Tibial nerve (tissue), 4 donors: ENCODE measurements at regions not wholly inside any gene's neighbourhood (a gene's known extent, or its start where the extent isn't known, plus 50 kb on each side); places are given as distances from the start of the nearest gene placed in this dataset.
"Not testable (repeated sequence)": the region's sequence is repeated elsewhere in the genome, so short reads cannot be mapped to it uniquely, and the experiment has no call there.

Experiments used
- DNase-seq, 2 donors: peaks; one replicate each; pipeline ENCODE4 v3.0.0-alpha.2; 2019; ENCODE audit warnings: low spot score in 2 of 2
- H3K27ac ChIP-seq, 4 donors: fragments of 200-600 bp; sonication (generic) in 3 of 4; one replicate each; pipeline ENCODE4 v1.5.1; 2017 to 2019; ENCODE audit warnings: mild to moderate bottlenecking in 1 of 4
- H3K27me3 ChIP-seq, 2 donors: fragments of 200-600 bp; sonication (generic) in 1 of 2; one replicate each; pipeline versions ENCODE4 v1.5.1 to v1.6.0; 2017 to 2019
- H3K36me3 ChIP-seq, 3 donors: fragments of 200-600 bp; sonication (generic); one replicate each; pipeline ENCODE4 v1.5.1; 2018 to 2019
- H3K4me1 ChIP-seq, 4 donors: fragments of 200-600 bp; sonication (generic) in 3 of 4; one replicate each; pipeline ENCODE4 v1.5.1; 2017 to 2019
- H3K4me3 ChIP-seq, 4 donors: fragments of 200-600 bp; sonication (generic) in 3 of 4; one replicate each; pipeline ENCODE4 v1.5.1; 2017 to 2019; ENCODE audit warnings: mild to moderate bottlenecking in 1 of 4, moderate library complexity in 1 of 4
- H3K9me3 ChIP-seq, 4 donors: fragments of 200-600 bp; sonication (generic) in 3 of 4; one replicate each; pipeline ENCODE4 v1.5.1; 2017 to 2019
- EP300 ChIP-seq, 2 donors: sonication (generic); formaldehyde crosslinking; IDR thresholded peaks; one replicate each; pipeline ENCODE4 v1.6.1; 2017; ENCODE audit warnings: antibody characterized with exemption in 2 of 2, mild to moderate bottlenecking in 1 of 2
- POLR2A ChIP-seq, 2 donors: fragments of 450-650 bp; IDR thresholded peaks; one replicate each; pipeline ENCODE4 v1.6.1; 2017; ENCODE audit warnings: antibody characterized with exemption in 2 of 2, mild to moderate bottlenecking in 2 of 2, moderate library complexity in 2 of 2
- WGBS, 2 donors: methylation state at CpG; one replicate each; pipeline ENCODE4 v1.1.5; 2018; 5-methylcytosine and 5-hydroxymethylcytosine counted together
- TF ChIP-seq, protein P1 (sequence below), 5 experiments: fragments of 200-600 bp in 3 of 5; fragments of 450-650 bp in 2 of 5; sonication (generic) in 3 of 5; IDR thresholded peaks; one replicate each; pipeline ENCODE4 v1.5.1; 2016 to 2019; ENCODE audit warnings: antibody characterized with exemption in 5 of 5, mild to moderate bottlenecking in 3 of 5, moderate library complexity in 2 of 5

DNA sequence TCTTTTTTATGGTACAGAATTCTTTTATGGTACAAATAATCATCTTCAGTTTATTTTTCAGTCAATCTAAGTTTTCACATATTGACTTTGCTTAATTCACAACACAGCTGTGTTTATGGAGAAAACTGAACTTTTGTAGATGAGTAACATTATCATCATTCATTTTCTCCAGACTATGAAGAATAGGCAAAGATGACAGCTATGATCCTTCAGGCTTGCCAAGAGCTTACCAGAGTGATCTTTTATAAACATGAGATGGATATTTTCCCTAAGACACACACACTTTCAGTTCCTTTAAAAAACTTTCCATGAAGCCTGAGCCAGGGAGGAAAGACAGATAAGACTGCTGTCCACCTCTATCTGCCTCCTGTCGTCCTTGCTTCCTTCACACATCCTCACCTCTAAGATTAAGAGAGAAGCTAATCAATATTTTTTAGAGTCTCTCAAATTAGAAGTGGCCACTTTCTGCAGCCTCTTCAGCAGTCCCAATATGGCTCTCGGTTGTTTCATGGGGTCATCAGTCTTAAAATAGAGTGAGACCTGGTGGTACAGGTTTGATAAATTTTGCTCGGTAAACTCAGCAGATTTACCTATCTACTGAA, 108.1 kb upstream of the SLC27A6 start:
- Histone ChIP-seq H3K27ac (no peak overlapping the region), H3K4me1 (no peaks in the 10 kb centered on the region), H3K9me3 (peaks cover 0 to 5% (median 0%) of the 10 kb centered on the region in 4 donors), H3K4me3 (no peak overlapping the region), H3K27me3 (no peaks in the 10 kb centered on the region), H3K36me3 (no peaks in the 10 kb centered on the region)
- no peak for DNase-seq
- TF ChIP-seq, protein P1, sequence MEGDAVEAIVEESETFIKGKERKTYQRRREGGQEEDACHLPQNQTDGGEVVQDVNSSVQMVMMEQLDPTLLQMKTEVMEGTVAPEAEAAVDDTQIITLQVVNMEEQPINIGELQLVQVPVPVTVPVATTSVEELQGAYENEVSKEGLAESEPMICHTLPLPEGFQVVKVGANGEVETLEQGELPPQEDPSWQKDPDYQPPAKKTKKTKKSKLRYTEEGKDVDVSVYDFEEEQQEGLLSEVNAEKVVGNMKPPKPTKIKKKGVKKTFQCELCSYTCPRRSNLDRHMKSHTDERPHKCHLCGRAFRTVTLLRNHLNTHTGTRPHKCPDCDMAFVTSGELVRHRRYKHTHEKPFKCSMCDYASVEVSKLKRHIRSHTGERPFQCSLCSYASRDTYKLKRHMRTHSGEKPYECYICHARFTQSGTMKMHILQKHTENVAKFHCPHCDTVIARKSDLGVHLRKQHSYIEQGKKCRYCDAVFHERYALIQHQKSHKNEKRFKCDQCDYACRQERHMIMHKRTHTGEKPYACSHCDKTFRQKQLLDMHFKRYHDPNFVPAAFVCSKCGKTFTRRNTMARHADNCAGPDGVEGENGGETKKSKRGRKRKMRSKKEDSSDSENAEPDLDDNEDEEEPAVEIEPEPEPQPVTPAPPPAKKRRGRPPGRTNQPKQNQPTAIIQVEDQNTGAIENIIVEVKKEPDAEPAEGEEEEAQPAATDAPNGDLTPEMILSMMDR (IDR thresholded peaks at IDR 0.05): no peak
- no peak for TF ChIP-seq EP300 (IDR thresholded peaks at IDR 0.05)
- TF ChIP-seq POLR2A (IDR thresholded peaks at IDR 0.05): no peak
- 75 to 87% methylated on average over 3 of the region's 3 CpGs for WGBS, 2 donors

DNA sequence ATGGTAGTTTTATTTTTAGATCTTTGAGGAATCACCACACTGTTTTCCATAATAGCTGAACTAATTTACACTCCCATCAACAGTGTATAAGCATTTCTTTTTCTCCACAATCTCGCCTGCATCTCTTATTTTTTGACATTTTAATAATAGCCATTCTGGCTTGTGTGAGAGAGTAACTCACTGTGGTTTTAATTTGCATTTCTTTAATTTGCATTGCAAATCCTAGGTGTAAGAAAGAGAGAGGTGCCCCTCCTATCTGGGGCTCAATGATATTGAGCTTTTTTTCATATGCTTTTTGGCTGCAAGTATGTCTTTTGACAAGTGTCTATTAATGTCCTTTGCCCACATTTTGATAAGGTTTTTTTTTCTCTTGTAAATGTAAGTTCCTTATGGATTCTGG, 106.3 kb upstream of the SLC27A6 start:
- peaks cover 0 to 5% (median 0%) of the 10 kb centered on the region in 4 donors for H3K9me3 ChIP-seq
- H3K36me3 ChIP-seq: no peaks in the 10 kb centered on the region
- DNase-seq: no peak
- H3K27me3 ChIP-seq: no peaks in the 10 kb centered on the region
- no peak overlapping the region for H3K27ac ChIP-seq
- H3K4me1 ChIP-seq: no peaks in the 10 kb centered on the region
- TF ChIP-seq, protein P1 (IDR thresholded peaks at IDR 0.05): no peak
- TF ChIP-seq EP300 (IDR thresholded peaks at IDR 0.05) (no peak), POLR2A (IDR thresholded peaks at IDR 0.05) (no peak)
- H3K4me3 ChIP-seq: no peak overlapping the region
- 89 to 93% methylated on average over 1 of the region's 1 CpG for WGBS, 2 donors

DNA sequence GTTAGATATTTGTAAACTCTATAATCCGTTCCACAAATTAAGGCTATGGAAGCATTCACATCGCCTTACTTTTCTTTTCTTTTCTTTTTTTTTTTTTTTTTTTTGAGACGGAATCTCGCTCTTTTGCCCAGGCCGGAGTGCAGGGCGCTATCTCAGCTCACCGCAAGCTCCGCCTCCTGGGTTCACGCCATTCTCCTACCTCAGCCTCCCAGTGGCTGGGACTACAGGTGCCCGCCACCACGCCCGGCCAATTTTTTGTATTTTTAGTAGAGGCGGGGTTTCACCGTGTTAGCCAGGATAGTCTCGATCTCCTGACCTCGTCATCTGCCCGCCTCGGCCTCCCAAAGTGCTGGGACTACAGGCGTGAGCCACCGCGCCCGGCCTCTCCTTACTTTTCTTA, 104.1 kb upstream of the SLC27A6 start:
- H3K36me3 ChIP-seq, H3K4me3 ChIP-seq, H3K27me3 ChIP-seq, H3K27ac ChIP-seq, H3K9me3 ChIP-seq, DNase-seq, H3K4me1 ChIP-seq: not testable (repeated sequence)
- 95 to 96% methylated on average over 22 of the region's 22 CpGs for WGBS, 2 donors

DNA sequence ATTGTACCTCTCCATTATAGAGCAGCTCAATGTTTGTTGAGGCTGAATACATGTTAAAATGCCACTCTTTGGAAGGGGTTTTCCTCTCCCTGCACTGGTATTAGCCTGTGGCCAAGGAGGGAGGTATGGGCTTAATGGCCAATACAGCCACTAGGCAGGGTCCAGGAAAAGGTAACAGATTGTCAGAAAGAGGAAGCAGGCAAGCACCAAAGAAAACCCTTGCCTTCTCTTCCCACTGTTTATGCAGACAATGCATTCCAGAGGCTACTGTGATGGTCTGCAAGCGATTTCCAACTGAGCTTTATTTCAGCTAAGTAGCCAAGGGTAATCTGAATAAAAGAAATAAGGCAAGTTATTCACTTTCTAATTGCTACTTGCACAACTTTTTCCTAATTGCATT, 95.3 kb upstream of the SLC27A6 start:
- no peak overlapping the region for H3K27ac ChIP-seq
- no peak overlapping the region for H3K4me3 ChIP-seq
- peaks cover 0 to 15% (median 0%) of the 10 kb centered on the region in 4 donors for H3K4me1 ChIP-seq
- WGBS, 2 donors: 30 to 33% methylated on average over 1 of the region's 1 CpG
- no peaks in the 10 kb centered on the region for H3K9me3 ChIP-seq
- H3K27me3 ChIP-seq: no peaks in the 10 kb centered on the region
- TF ChIP-seq, protein P1 (IDR thresholded peaks at IDR 0.05): no peak
- TF ChIP-seq POLR2A (IDR thresholded peaks at IDR 0.05) (no peak), EP300 (IDR thresholded peaks at IDR 0.05) (no peak)
- no peak for DNase-seq
- no peaks in the 10 kb centered on the region for H3K36me3 ChIP-seq

DNA sequence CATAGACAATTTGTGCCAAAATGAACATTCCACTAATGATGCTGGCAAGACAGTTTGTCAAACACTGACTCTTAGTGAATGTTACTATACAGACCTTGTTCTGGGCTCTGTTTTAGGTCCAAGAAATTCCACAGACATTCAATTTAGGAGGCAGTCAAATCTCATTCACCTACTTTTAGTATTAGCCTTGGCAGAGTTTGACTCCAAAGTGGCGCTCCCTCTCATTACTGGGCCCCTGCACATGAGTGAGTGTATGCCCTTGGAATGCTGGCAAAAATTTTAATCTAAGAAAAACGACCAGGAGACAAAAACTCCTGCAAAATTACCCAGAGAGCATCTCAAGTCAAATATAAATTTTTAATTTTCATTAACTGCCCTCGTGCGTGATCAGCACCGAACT, 94.9 kb upstream of the SLC27A6 start:
- Histone ChIP-seq H3K36me3 (no peaks in the 10 kb centered on the region), H3K27ac (no peak overlapping the region), H3K4me1 (peaks cover 0 to 15% (median 0%) of the 10 kb centered on the region in 4 donors), H3K4me3 (no peak overlapping the region), H3K9me3 (no peaks in the 10 kb centered on the region), H3K27me3 (no peaks in the 10 kb centered on the region)
- TF ChIP-seq EP300 (IDR thresholded peaks at IDR 0.05) (no peak), POLR2A (IDR thresholded peaks at IDR 0.05) (no peak)
- TF ChIP-seq, protein P1 (IDR thresholded peaks at IDR 0.05): no peak
- WGBS, 2 donors: 51 to 53% methylated on average over 5 of the region's 5 CpGs
- no peak for DNase-seq

DNA sequence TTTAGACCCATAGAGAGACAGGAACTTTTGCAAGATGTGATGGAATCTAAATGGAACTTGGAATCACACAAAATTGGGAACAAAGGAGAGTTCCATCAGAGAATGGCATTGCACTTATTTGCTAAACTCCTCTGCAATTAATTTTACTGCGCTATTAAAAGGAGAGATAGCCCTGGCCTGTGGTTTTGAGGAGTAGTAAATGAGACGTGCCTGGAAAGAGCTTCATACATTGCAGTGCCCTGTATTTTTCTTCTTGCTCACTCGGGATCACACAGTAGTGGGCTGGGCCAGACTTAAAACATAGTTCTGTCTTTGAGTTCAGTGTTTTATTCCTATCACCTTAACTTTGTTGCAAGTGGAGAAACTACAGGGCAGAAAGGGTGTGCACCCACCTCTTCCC, 94.4 kb upstream of the SLC27A6 start:
- Histone ChIP-seq H3K27ac (no peak overlapping the region), H3K27me3 (no peaks in the 10 kb centered on the region), H3K4me1 (peaks cover 0 to 15% (median 0%) of the 10 kb centered on the region in 4 donors), H3K36me3 (no peaks in the 10 kb centered on the region), H3K4me3 (no peak overlapping the region), H3K9me3 (no peaks in the 10 kb centered on the region)
- 35 to 38% methylated on average over 3 of the region's 3 CpGs for WGBS, 2 donors
- DNase-seq: no peak
- TF ChIP-seq, protein P1 (IDR thresholded peaks at IDR 0.05): no peak
- TF ChIP-seq POLR2A (IDR thresholded peaks at IDR 0.05) (no peak), EP300 (IDR thresholded peaks at IDR 0.05) (no peak)
